Fibroblast of gingiva (primary cell): ENCODE measurements at regions not wholly inside any gene's neighbourhood (a gene's known extent, or its start where the extent isn't known, plus 50 kb on each side); places are given as distances from the start of the nearest gene placed in this dataset.
"Not testable (repeated sequence)": the region's sequence is repeated elsewhere in the genome, so short reads cannot be mapped to it uniquely, and the experiment has no call there.

Experiments
- DNase-seq: peaks from one replicate; pipeline ENCODE4 v3.0.0-alpha.2; 2011; ENCODE audit warnings: low read depth

DNA sequence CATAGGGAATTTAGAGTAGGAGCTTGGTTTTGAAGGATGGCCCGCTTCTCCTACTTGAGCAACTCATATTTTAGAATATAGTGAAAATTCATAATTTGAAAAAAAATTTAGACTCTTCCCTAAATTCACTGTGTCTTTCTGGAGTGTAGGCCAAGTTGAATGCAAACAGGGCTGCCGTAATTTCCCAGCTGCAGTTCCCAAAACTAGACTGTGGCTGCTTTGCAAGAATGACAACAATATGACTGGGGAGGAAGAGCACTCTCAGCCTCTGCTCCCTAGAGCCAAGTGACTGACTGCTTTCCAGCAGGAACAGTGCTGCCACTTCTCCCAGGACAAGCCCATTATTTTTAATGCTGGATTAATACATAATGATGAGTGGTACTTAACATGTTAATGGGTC is 209.0 kb downstream of the RHOU start:
- DNase-seq = no peak

DNA sequence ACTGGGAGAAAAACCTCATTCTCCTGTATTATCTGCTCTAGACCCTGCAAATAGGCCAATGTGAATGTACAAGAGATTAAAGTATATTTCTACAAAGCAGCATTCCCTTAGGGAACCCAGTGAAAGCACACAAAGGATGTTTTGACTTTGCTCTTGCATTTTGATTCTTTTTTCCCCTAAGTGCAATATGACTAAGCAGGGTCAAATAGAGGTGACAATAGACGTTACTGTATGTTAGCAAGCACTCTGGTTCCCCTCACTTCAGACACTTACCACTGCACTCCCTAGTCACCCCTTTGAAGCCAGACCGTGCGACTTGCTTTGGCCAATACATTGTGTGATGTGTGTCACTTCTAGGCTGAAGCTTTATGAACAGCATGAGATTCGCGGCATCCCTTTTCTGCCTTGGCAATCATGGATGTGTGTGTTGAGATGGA is 209.7 kb downstream of the RHOU start:
- no peak for DNase-seq

DNA sequence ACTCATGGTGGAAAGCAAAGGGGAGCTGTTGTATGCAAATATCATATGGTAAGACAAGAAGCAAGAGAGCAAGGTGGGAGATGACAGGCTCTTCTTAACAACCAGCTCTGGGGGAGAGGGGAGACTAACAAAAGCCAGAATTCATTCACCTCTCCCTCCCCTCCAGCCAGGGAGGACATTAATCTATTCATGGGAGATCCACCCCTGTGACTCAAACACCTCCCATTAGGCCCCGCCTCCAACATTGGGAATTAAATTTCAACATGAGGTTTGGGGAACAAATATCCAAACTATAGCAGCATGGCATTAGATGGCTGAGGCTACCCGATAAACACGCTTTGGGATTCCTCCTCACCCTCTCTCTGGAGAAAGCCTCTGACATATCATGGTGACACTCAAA is 210.6 kb downstream of the RHOU start:
- DNase-seq = no peak

DNA sequence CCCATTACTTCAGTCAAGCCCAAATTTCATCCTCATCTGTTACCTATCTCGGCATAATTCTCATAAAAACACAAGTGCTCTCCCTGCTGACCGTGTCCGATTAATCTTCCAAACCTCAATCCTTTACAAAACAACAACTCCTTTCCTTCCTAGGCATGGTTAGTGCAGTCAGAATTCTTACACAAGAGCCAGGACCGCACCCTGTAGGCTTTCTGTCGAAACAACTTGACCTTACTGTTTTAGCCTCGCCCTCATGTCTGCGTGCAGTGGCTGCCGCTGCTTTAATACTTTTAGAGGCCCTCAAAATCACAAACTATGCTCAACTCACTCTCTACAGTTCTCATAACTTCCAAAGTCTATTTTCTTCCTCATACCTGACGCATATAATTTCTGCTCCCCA is 214.3 kb downstream of the RHOU start:
- not testable (repeated sequence) for DNase-seq

DNA sequence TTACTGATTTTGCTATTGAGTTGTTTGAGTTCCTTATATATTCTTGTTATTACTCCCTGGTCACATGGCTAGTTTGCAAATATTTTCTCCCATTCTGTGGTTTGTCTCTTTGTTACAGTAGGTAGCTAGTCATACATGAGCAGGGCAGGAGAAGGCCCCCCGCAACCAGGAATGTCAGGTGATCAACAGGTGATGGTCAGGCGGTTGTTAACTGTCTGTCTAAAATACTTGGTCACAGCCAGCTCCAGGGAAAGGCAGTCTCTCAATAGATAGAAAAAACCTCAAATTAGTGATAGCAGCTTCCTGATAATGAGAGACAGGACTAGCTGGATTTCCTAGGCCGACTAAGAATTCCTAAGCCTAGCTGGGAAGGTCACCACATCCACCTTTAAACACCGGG is 217.9 kb downstream of the RHOU start:
- no peak for DNase-seq

DNA sequence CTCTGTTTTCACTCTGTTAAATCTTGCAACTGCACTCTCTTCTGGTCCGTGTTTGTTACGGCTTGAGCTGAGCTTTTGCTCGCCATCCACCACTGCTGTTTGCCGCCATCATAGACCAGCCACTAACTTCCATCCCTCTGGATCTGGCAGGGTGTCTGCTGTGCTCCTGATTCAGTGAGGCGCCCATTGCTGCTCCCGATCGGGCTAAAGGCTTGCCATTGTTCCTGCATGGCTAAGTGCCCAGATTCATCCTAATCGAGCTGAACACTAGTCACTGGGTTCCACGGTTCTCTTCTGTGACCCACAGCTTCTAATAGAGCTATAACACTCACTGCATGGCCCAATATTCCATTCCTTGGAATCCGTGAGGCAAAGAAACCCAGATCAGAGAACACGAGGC is 218.5 kb downstream of the RHOU start:
- DNase-seq = not testable (repeated sequence)

DNA sequence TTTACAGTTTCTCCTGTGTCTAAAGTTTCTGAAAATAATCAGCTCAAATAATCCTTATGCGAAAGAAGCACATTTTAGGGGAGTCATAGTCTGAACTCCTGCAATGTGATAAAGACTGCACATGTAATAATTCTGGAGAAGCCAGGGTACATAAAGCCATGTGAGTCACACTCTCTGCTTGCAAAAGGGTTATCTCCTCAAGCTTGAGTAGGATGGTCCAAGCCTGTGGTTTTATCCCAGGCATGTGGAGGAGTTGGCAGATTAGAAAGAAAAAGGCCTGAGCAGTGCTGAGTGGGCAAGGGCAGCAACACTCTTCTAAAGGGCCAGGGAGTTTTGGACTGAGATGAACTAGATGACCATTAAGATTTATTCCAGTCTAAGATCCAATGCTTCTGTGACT is 220.4 kb downstream of the RHOU start:
- DNase-seq = no peak

DNA sequence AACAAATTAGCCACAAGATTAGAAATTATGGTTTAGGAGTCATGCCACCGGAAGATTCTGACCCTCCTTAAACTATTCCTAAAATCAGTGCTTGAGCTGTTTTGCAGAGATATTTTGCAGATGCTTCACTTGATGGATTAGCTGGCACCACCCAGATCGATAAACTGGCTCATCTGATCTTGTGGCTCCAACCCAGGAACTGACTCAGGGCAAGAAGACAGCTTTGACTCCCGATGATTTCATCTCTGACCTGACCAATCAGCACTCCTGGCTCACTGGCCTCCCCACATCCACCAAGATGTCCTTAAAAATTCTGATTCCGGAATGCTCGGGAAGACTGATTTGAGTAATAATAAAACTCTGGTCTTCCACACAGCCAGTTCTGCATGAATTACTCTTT is 221.6 kb downstream of the RHOU start:
- DNase-seq = no peak

DNA sequence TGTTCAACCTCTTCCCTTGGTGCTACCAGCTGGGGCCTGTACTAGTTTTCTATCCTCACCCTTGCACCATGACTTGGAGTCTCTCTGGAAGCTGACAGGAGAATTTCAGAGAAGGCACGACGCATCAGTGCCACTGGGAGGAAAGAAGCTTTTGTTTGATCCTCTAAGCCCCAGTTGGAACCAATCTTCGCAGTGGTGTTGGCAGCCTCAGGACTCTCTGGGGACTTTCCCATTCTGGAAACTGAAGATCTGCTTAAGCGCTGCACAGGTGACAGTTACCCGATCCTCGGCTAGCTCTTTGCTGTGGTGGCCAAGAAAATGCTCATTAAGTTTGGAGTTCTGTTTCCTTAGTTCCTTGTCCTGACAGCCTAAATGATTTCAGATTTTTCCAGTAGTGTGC is 222.3 kb downstream of the RHOU start:
- no peak for DNase-seq

DNA sequence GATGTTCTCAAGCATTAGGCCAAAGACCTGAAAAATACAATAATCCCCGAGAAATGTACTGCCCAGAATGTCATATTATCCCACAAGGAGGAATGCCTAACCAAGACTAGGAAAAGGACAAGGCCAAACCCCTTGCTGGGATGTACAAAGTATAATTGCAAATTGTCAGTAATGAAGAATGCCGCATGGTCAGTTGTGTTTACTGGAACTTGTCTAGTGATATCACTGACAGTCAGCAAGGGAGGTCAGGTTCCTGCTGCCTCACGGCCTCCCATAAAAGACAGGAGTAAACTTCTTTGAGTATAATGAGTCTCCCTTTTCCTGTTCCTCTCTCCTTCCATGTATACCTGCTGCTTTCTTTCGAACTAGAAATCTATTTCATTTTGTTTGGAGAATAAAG is 222.8 kb downstream of the RHOU start:
- DNase-seq = no peak

DNA sequence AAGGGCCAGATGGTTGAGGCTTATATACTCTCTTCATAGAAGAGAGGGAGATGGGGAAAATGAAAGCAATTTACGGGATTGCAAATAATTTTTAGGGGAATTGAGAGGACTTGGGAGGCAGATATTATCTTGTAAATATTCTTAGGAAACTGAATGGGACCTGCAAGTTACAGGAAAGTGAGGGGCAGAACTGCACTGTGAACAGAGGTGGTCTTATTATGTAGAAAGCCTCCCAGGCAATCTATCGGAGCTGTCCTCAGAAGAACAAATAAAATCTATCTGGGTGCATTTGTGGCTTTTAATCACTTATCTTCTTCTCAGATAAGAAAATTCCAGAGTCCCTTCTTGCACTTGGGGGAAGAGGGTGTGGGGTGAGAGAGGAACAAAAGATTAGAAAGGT is 223.5 kb downstream of the RHOU start:
- no peak for DNase-seq

DNA sequence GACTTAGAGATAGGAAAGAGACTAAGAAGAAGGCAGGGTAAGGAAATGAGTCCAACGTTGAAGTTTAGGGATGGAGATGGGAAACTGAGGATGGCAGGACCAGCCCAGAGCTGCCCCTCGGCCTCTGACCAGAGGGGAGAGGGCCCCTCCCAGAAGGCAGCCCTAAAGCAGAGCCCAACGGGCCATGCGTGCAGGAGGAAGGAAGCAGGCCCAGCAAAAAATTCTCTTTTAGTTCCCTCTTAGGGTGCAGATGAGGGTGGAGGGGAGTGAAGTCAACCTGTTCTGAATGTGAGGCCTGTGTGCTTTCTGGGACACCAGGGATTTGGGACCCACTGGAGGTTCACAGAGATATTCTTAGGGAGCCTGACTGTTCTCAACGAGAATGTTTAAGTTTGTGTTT is 225.4 kb downstream of the RHOU start:
- no peak for DNase-seq

DNA sequence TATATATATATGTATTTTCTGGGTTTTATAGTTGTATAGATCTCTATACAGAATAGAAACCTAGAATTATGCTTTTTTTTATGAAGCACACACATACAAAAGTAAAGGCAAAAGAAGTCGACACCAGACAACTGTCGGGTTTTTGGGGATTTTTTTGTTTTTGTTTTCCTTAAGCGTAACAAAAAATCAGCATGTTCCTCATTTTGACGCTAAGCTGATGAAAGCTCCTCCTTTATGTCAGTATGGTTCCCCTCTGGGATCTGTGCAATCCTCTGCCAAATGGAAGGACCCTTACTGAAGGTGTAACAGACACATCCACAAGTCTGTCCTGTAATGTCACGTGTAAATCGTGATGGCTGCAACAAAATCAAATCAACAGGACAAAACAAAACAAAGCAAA is 226.2 kb downstream of the RHOU start:
- no peak for DNase-seq

DNA sequence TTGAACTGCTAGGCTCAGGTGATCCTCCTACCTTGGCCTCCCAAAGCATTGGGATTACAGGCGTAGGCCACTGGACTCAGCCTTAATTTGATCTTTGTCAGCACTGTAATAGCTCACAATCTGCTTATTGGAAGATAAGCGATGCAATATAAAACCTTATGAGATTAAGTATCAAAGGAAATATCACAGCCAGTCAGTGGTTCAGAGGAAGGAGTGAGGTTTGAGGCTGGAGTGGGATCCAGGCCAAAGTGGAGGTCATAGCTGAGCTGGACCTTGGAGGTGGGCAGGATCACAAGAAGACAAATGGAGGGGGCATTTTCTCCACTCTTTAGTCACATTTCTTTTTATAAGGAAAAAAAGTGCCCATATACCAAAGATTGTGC is 228.5 kb downstream of the RHOU start:
- DNase-seq = no peak

DNA sequence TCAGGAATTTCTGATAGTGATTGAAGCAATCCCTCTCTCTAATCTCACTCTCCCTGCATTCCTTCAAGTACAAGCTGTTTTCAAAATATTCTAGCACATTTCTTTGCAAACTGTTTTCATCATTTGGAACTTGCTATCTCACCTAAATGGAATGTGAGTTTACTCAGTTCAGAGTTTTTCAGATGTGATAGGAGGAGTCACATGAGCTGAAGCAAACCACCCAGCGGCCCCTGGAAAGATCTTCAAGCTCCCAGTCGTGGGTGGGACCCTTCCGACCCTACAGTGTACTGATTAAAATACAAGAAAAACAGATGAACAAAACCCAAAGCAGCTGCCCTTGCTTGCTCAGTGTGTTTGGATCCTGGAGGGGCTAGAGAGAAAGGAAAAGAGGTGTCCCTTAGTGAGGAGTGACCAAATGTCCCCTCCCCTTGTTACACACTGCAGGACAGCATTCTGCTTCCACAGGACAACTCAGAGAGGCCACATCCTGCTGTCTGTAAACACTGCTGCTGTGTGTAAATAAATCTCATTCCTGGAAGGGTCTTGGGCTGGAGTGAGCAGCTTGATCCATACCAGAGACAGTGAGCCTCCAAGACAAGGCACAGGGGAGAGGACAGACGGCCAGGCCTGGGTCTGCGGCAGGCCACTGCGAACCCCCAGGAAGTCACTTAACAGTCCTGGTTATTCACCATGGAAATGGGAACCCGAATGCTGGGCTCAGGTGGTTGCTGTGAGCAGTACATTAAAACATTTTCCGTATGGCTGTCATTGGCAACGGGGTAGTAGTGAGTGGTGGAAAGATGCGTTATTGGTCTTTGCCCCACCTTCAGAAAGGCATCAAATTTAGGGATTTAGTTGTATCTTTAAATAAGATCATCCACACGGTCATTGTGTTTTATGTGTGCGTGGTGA is 229.2 kb downstream of the RHOU start:
- no peak for DNase-seq

DNA sequence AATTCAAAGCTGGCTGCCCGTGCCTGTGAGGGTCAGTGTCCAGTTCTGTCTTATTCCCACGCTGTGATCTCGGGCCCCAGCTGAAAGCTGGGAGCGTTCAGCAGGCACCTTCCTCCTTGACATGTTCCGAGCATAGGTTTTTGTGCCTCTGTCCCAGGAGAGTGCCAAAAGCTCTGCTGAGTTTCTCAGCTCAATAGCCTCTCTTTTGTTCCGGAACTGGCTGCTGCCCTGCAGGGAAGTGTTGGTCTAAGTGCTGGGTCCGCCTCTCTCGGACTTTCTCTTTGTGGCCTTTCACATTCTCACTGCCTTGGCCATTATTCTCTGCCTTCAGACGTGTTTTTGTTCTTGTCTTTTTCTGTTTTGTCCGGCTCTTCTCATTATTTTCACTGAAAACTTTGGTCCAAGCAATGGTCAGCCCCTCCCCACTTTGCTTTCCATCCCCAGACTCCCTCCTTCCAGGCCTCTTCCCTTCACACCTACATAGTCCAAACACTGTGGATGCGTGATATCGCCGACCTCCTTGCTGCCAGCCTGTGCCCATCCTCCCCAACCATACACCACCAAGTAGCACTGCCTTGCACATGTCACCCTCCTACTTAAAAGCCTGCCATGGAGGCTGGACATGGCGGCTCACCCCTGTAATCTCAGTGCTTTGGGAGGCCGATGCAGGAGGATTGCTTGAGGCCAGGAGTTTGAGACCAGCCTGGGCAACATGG is 233.8 kb downstream of the RHOU start:
- DNase-seq = no peak

DNA sequence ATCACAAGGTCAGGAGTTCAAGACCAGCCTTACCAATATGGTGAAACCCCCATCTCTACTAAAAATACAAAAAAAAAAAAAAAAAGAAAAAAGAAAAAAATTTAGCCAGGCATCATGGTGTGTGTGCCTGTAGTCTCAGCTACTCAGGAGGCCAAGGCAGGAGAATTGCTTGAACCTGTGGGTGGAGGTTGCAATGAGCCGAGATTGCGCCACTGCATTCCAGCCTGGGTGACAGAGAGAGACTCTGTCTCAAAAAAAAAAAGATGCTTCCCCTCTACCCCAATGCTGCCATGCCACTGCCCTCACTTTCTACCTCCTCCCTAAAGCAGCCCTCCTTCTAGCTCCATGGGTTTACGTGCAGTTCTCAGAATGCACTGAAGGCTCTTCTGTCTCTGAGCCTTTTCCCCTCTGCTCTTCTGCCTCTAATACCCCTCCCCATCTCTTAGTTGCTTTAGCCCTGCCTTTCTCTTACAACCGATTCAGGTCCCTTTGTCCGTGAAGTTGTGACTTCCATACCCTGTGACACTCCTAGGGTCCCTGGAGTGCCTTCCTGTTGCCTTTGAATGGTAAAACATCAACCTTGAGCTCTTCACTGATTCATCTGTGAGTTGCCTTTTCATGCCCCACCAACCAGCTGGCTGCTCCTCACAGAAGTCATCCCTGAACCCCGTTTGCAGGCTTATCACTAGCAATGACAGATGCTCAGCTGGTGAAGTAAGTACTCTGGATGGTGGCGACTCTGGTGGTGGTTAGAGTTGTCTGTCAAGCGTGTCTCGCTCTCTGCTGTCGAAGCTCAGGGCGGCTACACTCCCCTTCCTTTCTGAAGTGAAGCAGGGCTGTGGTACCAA is 234.9 kb downstream of the RHOU start:
- no peak for DNase-seq

DNA sequence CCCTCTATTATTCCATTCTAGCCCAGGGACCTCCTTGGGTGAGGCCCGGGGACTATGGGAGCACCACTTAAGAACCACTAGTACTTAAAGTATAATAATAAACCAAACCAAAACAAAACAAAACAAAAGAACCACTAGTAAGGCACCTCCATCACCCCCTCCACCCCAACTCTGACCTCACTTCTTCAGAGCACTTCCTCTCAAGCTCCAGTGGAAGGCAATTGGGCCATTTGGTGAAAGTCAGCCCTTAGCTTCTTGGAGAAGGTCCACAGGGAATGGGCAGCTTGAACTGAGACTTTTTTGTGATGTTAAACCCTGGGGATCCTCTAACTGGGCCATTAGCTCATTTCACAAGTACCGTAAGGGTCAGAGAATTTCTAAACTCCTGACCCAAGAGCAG is 237.3 kb downstream of the RHOU start:
- no peak for DNase-seq

DNA sequence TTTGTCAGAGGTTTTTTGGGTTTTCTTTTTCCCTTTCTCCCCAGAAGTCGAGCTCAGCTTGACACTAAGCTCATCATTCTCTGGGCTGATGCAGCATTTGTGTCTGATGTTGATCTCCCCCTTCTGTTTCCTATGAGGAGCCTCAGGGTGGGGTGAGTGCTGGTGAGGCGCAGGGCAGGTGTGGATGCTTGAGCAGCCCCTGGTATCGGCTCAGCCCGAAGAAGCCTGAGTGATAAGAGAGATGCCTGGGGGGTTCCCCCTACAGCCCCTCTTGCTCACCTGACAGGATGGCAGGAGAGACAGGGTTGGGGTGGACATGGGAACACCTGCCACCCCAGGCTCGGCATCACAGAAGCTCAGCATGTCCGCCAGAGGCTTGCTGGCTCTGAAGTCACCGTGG is 239.0 kb downstream of the RHOU start:
- DNase-seq = no peak

DNA sequence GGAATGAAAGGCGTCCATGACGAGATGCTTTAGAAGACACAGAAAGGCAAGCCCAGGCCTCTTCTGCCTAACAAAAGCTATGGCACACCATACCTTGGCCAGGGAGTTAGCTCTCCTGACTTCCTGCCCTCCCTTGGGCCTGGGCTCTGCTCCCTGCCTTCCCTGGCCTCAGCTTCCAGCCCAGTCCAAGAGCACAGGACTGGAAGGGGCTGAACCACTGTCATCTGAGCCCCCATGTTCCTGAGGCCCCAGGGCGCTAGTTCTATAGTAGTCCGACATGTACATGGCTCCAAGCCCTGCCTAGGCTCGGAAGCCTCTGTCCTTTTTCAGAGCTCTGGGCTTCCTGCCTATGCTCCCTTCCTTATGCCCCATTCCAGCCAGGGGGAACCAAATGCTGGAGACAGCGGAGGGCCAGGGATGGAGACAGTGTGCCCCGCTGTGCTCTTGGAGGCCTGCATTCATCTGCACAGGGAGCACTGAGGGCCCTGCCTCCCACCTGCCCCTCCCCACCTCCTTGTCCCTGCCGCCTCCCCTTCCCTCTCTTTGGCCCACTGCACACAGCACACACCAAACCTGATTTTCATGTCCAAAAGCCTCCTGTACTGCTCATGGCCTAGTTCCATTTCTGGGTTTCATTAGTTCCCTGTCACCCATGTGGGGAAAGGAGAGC is 240.1 kb downstream of the RHOU start:
- DNase-seq = no peak

DNA sequence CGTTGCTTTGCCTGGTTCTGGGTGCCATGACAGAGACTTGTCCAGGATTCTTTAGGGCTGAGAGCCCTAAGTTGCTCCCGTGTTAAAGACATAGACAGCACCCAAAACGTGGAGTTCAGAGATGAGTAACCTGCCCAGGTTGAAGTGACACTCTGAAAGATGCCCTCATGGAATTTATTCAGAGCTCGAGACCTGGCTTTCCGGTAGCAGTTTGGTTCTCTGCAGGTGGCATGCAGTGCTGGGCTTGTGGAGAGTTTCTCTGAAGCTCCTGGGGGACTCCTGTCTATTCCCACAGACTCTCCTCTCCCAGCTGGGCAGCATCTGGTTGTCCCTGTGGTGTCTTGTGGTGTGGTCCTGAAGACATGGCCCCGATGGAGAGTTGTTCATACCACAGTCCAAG is 241.0 kb downstream of the RHOU start:
- DNase-seq = no peak

DNA sequence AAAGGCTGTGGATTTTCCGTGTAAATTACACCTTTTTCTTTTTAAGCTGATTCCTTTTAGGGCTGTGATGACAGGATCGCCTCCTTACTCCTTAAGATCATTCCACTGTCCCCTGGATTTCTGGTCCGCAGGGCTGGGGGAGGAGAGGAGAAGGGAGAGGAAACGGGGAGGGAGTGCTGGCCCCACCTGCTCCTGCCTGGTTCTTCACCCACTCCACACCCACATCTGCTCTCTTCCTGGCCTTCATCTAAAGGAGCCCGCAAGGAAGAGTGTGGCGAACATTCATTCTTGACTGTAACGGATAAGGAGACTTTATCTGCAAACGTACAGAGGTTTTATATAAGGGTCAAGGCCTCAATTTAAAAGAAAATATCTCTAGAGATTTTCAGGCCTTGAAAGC is 242.0 kb downstream of the RHOU start:
- DNase-seq = no peak
